ENCODE measurements at regions not wholly inside any gene's neighbourhood (a gene's known extent, or its start where the extent isn't known, plus 50 kb on each side); places are given as distances from the start of the nearest gene placed in this dataset.
"Not testable (repeated sequence)": the region's sequence is repeated elsewhere in the genome, so short reads cannot be mapped to it uniquely, and the experiment has no call there.

DNA sequence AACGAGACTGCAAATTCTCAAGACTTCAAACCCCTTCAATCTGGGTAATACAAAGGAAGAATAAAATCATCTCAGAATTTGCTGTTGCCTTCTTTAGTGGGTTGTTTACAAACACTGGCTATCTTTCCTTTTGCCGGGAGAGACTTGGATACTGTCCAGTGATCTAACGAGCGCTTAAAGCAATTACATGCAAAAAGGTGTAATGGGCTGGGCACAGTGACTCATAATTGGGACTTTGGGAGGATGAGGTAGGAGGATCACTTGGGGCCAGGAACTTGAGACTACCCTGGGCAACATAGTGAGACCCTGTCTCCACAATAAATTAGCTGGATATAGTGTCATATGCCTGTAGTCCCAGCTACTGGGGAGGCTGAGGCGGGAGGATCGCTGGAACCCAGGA, 52.2 kb upstream of the DEFB108B start:
- intact Hi-C loops (cut with DNase I); ATAC-seq: not testable (repeated sequence)

DNA sequence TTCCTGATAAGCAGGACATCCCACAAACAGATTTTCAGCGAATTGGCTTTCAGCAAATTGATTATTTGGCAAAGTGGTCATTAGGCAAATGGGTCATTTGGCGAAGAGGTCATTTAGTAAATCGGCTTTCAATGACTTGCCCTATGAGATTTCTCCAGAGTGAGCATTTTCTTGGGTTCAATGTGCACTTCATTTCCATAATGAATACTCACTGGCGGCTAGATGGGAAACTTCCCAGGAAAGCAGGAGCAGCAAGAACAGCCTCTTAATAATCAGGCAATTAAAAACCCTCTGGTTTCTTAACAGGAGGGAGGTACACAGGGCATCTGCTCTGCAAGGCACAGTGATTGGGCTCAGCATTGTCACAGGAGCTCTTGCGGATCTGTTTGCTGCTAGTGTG, 51.5 kb upstream of the DEFB108B start:
- intact Hi-C loops (cut with DNase I); DNase-seq (ENCODE audit: missing footprints); ATAC-seq: not testable (repeated sequence)

More for the DNA sequence above, 52.2 kb upstream of the DEFB108B start:
- DNase-seq (ENCODE audit: missing footprints) = not testable (repeated sequence)

GRCh38 chr11:71782229-71782861, 50.7 kb upstream of the DEFB108B start:
- DNase-seq (ENCODE audit: missing footprints); ATAC-seq; intact Hi-C loops (cut with DNase I): not testable (repeated sequence)

GRCh38 chr11:71783191-71783590, 49.8 kb upstream of the DEFB108B start:
- intact Hi-C loops (cut with DNase I); ATAC-seq: not testable (repeated sequence)

More at GRCh38 chr11:71783191-71783590, 49.8 kb upstream of the DEFB108B start:
- not testable (repeated sequence) for DNase-seq (ENCODE audit: missing footprints)

Data from Right ventricle myocardium inferior (tissue), 1 donor.